NAMALWA (cell line): ENCODE measurements at regions not wholly inside any gene's neighbourhood (a gene's known extent, or its start where the extent isn't known, plus 50 kb on each side); places are given as distances from the start of the nearest gene placed in this dataset.
"Not testable (repeated sequence)": the region's sequence is repeated elsewhere in the genome, so short reads cannot be mapped to it uniquely, and the experiment has no call there.

Source experiments
- DNase-seq: peaks from one replicate; pipeline ENCODE4 v3.0.0-alpha.2; 2015; ENCODE audit warnings: low spot score

GRCh38 chr10:53166325-53166724, 393.7 kb upstream of the MBL2 start:
- no peak for DNase-seq

- DNase-seq = no peak
Measured at GRCh38 chr10:53162856-53163255, 390.3 kb upstream of the MBL2 start.

GRCh38 chr10:53161231-53161630, 388.6 kb upstream of the MBL2 start:
- no peak for DNase-seq

- not testable (repeated sequence) for DNase-seq
Measured at GRCh38 chr10:53155674-53156073, 383.1 kb upstream of the MBL2 start.

GRCh38 chr10:53153831-53154230, 381.2 kb upstream of the MBL2 start:
- DNase-seq = no peak

GRCh38 chr10:53140506-53140905, 367.9 kb upstream of the MBL2 start:
- no peak for DNase-seq

GRCh38 chr10:53135897-53136253, 363.3 kb upstream of the MBL2 start:
- no peak for DNase-seq

- DNase-seq = no peak
Measured at GRCh38 chr10:53135213-53135896, 362.8 kb upstream of the MBL2 start.

GRCh38 chr10:53134050-53134449, 361.5 kb upstream of the MBL2 start:
- DNase-seq = no peak

- DNase-seq = no peak
Measured at GRCh38 chr10:53130337-53130736, 357.8 kb upstream of the MBL2 start.

- no peak for DNase-seq
Measured at GRCh38 chr10:53127686-53128085, 355.1 kb upstream of the MBL2 start.

GRCh38 chr10:53123311-53123710, 350.7 kb upstream of the MBL2 start:
- DNase-seq = no peak

GRCh38 chr10:53122281-53122680, 349.7 kb upstream of the MBL2 start:
- DNase-seq = no peak

GRCh38 chr10:53115660-53116059, 343.1 kb upstream of the MBL2 start:
- no peak for DNase-seq

- peak; percentile 19 for DNase-seq
Measured at GRCh38 chr10:53111529-53111928, 338.9 kb upstream of the MBL2 start.

GRCh38 chr10:53109320-53109719, 336.7 kb upstream of the MBL2 start:
- no peak for DNase-seq

GRCh38 chr10:53108317-53108934, 335.8 kb upstream of the MBL2 start:
- DNase-seq = no peak

GRCh38 chr10:53107711-53108110, 335.1 kb upstream of the MBL2 start:
- DNase-seq = no peak

- DNase-seq = no peak
Measured at GRCh38 chr10:53102424-53102823, 329.8 kb upstream of the MBL2 start.

- no peak for DNase-seq
Measured at GRCh38 chr10:53093878-53094277, 321.3 kb upstream of the MBL2 start.

- no peak for DNase-seq
Measured at GRCh38 chr10:53091574-53091973, 319.0 kb upstream of the MBL2 start.

- no peak for DNase-seq
Measured at GRCh38 chr10:53088961-53089360, 316.4 kb upstream of the MBL2 start.

GRCh38 chr10:53079283-53079682, 306.7 kb upstream of the MBL2 start:
- no peak for DNase-seq

GRCh38 chr10:53076948-53077347, 304.4 kb upstream of the MBL2 start:
- no peak for DNase-seq
